Duodenal mucosa (tissue), 2 donors: ENCODE measurements at regions not wholly inside any gene's neighbourhood (a gene's known extent, or its start where the extent isn't known, plus 50 kb on each side); places are given as distances from the start of the nearest gene placed in this dataset.

Experiments used
- H3K27ac ChIP-seq: one replicate; pipeline ENCODE4 v1.7.0; 2013; ENCODE audit warnings: low read depth, low read length
- H3K27me3 ChIP-seq, 2 donors: one replicate each; pipeline ENCODE4 v1.7.0; 2013; ENCODE audit warnings: low read length in 2 of 2, control low read depth in 1 of 2; ENCODE audit not compliant: insufficient read depth in 2 of 2, control insufficient read depth in 1 of 2
- H3K36me3 ChIP-seq, 2 donors: one replicate each; pipeline ENCODE4 v1.7.0; 2013; ENCODE audit warnings: low read length in 2 of 2, control low read depth in 1 of 2; ENCODE audit not compliant: insufficient read depth in 2 of 2, control insufficient read depth in 1 of 2
- H3K4me1 ChIP-seq, 2 donors: one replicate each; pipeline ENCODE4 v1.7.0; 2013; ENCODE audit warnings: low read length in 2 of 2, control low read depth in 1 of 2; ENCODE audit not compliant: insufficient read depth in 2 of 2, control insufficient read depth in 1 of 2
- H3K4me3 ChIP-seq, 2 donors: one replicate each; pipeline ENCODE4 v1.7.0; 2013; ENCODE audit warnings: low read length in 2 of 2, low read depth in 1 of 2
- H3K9ac ChIP-seq, 2 donors: one replicate each; pipeline ENCODE4 v1.7.0; 2013; ENCODE audit warnings: low read length in 2 of 2, low read depth in 1 of 2
- H3K9me3 ChIP-seq, 2 donors: one replicate each; pipeline ENCODE4 v1.7.0; 2013; ENCODE audit warnings: low read length in 2 of 2, control low read depth in 1 of 2; ENCODE audit not compliant: control insufficient read depth in 1 of 2

DNA sequence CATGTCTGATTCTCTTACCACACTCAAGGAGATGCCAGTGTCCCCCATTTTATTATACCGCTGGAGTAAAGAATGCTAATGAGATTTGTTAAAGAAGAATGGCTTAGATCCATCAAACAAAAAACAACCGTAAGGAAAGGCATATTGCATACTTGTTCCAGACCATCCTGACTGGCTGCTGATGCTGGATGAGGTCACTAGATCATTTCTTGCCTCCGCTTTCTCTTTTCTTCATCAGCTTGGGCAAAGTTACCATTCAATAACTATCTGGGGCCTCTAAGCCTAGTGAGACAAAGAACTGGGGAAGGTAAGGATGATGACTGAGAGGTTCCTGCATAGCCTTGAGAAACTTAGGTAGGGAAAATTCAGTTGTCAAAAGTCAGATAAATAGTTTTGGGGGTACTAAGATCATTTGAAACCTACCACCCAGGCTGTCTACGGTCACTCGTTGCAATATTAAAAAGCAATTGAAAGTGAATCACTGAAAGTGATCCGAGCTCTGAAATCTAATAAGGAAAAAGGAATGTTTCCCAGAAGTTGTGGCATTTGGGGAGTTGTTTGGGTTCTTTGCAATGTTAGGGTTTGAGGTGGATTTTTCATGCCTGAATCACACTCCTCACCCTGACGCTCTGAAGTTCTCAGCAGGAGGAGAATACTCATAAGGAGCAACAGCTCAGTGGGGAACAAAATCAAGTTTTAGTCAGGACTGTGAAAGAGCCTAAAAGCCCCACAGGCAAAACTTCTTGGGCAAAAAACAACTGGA lies 176.8 kb downstream of the HHIPL2 start:
- no peaks in the 10 kb centered on the region for H3K9me3 ChIP-seq
- no peak overlapping the region for H3K4me3 ChIP-seq
- no peak overlapping the region for H3K27ac ChIP-seq
- no peaks in the 10 kb centered on the region for H3K36me3 ChIP-seq
- no peaks in the 10 kb centered on the region for H3K27me3 ChIP-seq
- no peak overlapping the region for H3K9ac ChIP-seq
- H3K4me1 ChIP-seq: no peaks in the 10 kb centered on the region

DNA sequence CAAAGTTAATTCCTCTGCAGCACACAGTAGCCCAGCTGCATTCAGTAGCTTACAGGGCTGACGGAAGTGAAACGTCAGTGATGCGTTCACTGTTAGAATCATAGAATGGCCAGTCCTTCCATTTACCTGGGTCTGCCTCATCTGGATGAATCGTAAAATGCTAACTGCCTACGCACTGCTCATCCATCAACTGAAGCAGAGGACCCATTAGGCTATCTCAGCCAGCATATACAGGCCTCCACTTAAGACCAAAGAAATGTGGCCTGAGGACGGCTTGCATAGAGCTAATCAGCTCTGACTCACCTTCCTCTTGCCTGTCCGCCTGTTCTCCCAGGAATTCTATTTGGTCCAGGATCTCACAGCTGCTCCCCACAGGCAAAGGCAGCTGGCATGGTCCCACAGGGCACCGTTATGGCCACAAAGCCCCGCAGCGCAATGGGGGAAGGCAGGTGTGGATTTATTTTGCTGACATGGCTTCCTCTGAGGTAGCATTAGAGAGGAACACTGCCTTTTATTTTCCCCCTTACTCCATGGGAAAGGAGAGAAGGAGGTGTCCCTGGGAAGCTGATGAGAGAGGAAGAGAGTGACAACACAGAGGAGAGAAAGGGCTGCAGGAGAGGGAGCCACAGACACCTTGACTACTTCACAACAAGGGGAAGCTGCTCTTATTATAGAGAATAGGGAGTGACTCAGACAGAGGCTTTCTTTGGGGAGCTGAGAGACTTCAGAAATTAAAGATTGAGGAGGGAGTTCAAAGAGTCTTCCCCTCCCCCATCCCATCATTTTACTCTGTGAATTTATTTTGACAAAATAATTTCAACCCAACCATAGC lies 177.6 kb downstream of the HHIPL2 start:
- Histone ChIP-seq H3K4me3 (no peak overlapping the region), H3K36me3 (no peaks in the 10 kb centered on the region), H3K9me3 (no peaks in the 10 kb centered on the region), H3K4me1 (no peaks in the 10 kb centered on the region), H3K27ac (no peak overlapping the region), H3K9ac (no peak overlapping the region), H3K27me3 (no peaks in the 10 kb centered on the region)

- Histone ChIP-seq H3K9ac (no peak overlapping the region), H3K27ac (no peak overlapping the region), H3K4me1 (no peaks in the 10 kb centered on the region), H3K27me3 (no peaks in the 10 kb centered on the region), H3K36me3 (no peaks in the 10 kb centered on the region), H3K9me3 (no peaks in the 10 kb centered on the region), H3K4me3 (no peak overlapping the region)
These were observed 178.8 kb downstream of the HHIPL2 start for GRCh38 chr1:222369148-222369547.

DNA sequence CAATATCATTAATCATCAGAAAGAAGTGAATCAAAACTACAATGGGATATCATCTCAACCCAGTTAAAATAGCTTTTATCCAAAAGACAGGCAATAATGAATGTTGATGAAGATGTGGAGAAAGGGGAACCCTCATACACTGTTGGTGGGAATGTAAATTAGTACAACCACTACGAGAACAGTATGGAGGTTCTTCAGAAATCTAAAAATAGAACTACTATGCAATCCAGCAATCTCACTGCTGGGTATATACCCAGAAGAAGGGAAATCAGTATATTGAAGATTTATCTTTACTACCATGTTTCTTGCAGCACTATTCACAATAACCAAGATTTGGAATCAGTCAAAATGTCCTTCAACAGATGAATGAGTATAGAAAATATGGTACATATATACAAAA lies 189.8 kb downstream of the HHIPL2 start:
- H3K9ac ChIP-seq: no peak overlapping the region
- no peaks in the 10 kb centered on the region for H3K27me3 ChIP-seq
- H3K9me3 ChIP-seq: no peaks in the 10 kb centered on the region

DNA sequence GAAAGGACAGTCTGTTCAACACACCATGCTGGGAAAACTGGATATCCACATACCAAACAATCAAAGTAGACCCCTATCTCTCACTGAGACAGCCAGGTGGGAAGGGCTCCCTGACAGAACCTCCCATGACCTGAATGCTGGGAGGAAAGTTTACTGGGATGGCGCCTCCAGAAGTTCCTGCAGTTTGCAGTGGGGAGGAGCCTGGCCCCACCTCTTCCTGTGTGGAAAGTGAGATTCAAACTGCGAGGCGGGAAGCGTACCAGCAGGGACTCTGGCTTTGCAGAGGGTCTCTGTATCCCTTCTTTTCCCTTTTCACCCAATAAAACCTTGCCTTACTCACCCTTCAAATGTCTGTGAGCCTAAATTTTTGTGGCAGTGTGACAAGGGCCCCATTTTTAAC lies 190.7 kb downstream of the HHIPL2 start:
- H3K9ac ChIP-seq: no peak overlapping the region
- H3K27ac ChIP-seq: no peak overlapping the region
- no peaks in the 10 kb centered on the region for H3K36me3 ChIP-seq
- no peaks in the 10 kb centered on the region for H3K4me1 ChIP-seq
- no peak overlapping the region for H3K4me3 ChIP-seq
- H3K9me3 ChIP-seq: no peaks in the 10 kb centered on the region
- H3K27me3 ChIP-seq: no peaks in the 10 kb centered on the region

More for the DNA sequence above, 189.8 kb downstream of the HHIPL2 start:
- H3K4me3 ChIP-seq: no peak overlapping the region
- H3K4me1 ChIP-seq: no peaks in the 10 kb centered on the region
- no peak overlapping the region for H3K27ac ChIP-seq
- H3K36me3 ChIP-seq: no peaks in the 10 kb centered on the region

- no peaks in the 10 kb centered on the region for H3K4me1 ChIP-seq
- no peaks in the 10 kb centered on the region for H3K27me3 ChIP-seq
- no peak overlapping the region for H3K4me3 ChIP-seq
- no peak overlapping the region for H3K9ac ChIP-seq
- no peak overlapping the region for H3K27ac ChIP-seq
- H3K36me3 ChIP-seq: no peaks in the 10 kb centered on the region
- no peaks in the 10 kb centered on the region for H3K9me3 ChIP-seq
These were observed 200.3 kb downstream of the HHIPL2 start for GRCh38 chr1:222347627-222348026.

- Histone ChIP-seq H3K4me3 (no peak overlapping the region), H3K36me3 (no peaks in the 10 kb centered on the region), H3K27me3 (no peaks in the 10 kb centered on the region), H3K9me3 (no peaks in the 10 kb centered on the region), H3K27ac (no peak overlapping the region), H3K9ac (no peak overlapping the region), H3K4me1 (no peaks in the 10 kb centered on the region)
These were observed 200.9 kb downstream of the HHIPL2 start for GRCh38 chr1:222346955-222347354.

- no peaks in the 10 kb centered on the region for H3K27me3 ChIP-seq
- no peak overlapping the region for H3K9ac ChIP-seq
These were observed 208.4 kb downstream of the HHIPL2 start for GRCh38 chr1:222339376-222339947.

GRCh38 chr1:222335586-222335985 lies 212.3 kb downstream of the HHIPL2 start:
- no peak overlapping the region for H3K9ac ChIP-seq
- no peak overlapping the region for H3K4me3 ChIP-seq
- H3K27me3 ChIP-seq: no peaks in the 10 kb centered on the region
- no peaks in the 10 kb centered on the region for H3K9me3 ChIP-seq
- no peak overlapping the region for H3K27ac ChIP-seq
- H3K4me1 ChIP-seq: no peaks in the 10 kb centered on the region
- no peaks in the 10 kb centered on the region for H3K36me3 ChIP-seq

More at GRCh38 chr1:222339376-222339947, 208.4 kb downstream of the HHIPL2 start:
- Histone ChIP-seq H3K9me3 (no peaks in the 10 kb centered on the region), H3K36me3 (no peaks in the 10 kb centered on the region), H3K4me3 (no peak overlapping the region), H3K27ac (no peak overlapping the region), H3K4me1 (no peaks in the 10 kb centered on the region)

- Histone ChIP-seq H3K36me3 (no peaks in the 10 kb centered on the region), H3K4me1 (no peaks in the 10 kb centered on the region), H3K27ac (no peak overlapping the region), H3K9ac (no peak overlapping the region), H3K27me3 (no peaks in the 10 kb centered on the region), H3K4me3 (no peak overlapping the region), H3K9me3 (no peaks in the 10 kb centered on the region)
These were observed 213.8 kb downstream of the HHIPL2 start for GRCh38 chr1:222334026-222334680.
